Epidermal melanocyte (primary cell): ENCODE measurements at regions not wholly inside any gene's neighbourhood (a gene's known extent, or its start where the extent isn't known, plus 50 kb on each side); places are given as distances from the start of the nearest gene placed in this dataset.
"Not testable (repeated sequence)": the region's sequence is repeated elsewhere in the genome, so short reads cannot be mapped to it uniquely, and the experiment has no call there.

Experiments
- DNase-seq: peaks from one replicate; pipeline ENCODE4 v3.0.0; 2011; ENCODE audit warnings: low spot score; ENCODE audit not compliant: insufficient read length

DNA sequence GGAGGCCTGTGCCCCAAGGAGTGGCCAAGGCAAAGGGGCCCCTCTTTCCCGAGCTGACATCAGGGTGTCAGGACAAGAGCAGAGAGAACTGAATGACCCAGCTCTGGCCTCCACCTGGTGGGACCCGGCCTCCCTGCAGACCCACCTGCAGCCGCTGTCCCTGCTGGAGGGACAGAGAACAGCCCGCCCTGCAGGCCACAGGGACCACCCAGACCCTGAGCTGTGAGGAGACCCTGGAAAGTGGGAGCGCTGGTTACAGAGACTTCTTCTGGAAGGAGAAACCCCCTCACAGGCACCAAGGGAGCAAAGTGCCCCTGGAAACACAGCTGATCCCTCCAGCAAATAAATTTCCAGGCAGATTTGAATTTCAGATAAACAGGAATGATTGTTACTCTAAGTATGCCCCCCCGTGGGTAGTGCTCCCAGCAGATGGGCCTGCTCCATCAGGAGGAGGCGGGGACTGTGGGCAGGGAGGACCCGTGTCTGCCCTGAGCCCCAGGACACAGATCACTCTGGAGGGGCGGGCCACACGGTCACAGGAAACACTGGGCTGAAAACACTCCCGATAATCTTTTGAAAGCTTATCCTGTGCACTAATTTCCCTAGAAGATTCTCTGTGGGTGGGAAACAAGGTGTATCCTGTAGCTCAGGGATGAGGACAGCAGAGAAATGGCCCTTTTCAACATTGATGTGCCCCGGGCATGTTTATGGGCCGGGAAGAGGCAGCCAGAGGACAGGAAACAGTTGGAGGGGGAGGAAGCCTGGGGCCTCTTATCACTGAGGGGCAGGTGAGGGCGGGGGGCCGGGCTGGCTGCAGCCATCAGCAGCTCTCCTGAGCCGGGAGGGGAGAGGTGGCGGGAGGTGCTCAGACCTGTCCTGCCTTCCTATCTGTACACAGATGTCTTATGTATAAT, 276.0 kb downstream of the ADGRD1 start:
- no peak for DNase-seq

DNA sequence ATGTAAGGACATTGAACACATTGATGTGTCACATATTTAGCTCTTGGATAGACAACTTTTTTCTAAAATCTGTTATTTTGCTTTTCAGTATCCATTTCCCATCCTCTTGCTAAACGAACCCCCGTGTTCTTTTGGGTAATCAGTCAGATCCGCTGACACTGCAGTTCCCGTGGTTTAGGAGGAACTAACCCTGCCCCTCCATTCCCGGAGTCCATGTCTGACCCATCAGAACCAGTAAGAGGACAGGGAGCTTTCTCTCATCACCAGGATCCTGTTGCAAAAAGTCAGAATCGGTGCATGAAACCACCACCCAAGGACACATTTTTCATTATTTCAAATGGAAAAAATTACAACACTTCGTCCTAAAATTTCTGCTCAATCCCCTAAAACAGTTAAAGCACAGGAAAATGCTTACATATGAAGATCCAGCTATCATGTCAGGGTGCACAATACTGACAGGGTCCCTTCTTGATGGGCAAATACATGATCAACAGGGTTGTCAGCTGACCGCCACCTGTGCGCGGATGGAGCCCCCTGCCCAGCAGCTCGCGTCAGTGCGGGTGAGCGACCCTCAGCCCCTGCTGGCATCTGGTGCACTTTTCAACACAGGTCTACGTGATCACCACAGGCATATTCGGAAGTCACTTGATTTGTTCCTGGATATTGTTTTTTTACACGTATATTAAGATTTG, 276.8 kb downstream of the ADGRD1 start:
- no peak for DNase-seq

GRCh38 chr12:131231032-131231980, 277.6 kb downstream of the ADGRD1 start:
- DNase-seq: no peak

DNA sequence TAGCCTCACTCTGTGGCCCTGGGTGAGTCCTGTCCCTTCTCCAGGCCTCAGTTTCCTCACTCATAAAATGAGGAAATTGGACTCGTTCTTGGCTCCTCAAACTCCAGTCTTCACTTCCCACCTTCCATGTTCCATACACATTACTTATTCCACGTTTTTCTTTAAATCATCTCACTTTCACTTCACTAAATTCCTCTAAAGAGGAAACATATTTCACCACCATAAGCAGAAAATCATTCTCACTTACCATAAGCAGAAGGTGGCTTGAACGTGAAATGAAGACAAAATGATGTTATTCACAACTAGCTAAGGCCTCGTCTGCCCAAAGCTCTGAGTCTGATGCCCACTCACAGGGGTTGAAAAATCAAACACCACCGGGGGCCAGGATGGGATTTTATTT, 278.3 kb downstream of the ADGRD1 start:
- no peak for DNase-seq

DNA sequence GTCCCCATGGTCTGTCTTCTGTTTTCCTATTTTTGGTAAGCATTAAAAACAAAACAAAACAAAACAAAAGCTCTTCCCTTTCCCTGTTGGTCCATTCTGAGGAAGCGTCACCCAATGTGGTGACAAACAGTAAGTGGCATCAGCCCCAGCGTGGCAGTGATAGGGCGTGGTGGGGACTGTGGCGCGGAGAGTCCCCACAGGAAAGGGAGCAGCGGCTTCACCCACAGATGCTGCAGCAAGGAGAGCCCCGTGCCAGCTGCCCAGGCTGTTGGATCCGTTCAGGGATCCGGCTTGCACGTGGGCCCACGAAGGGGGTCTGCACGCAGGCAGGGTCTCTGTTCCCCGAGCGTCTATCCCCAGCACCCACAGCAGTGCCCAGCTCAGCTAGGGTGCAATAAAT, 279.2 kb downstream of the ADGRD1 start:
- DNase-seq: not testable (repeated sequence)

DNA sequence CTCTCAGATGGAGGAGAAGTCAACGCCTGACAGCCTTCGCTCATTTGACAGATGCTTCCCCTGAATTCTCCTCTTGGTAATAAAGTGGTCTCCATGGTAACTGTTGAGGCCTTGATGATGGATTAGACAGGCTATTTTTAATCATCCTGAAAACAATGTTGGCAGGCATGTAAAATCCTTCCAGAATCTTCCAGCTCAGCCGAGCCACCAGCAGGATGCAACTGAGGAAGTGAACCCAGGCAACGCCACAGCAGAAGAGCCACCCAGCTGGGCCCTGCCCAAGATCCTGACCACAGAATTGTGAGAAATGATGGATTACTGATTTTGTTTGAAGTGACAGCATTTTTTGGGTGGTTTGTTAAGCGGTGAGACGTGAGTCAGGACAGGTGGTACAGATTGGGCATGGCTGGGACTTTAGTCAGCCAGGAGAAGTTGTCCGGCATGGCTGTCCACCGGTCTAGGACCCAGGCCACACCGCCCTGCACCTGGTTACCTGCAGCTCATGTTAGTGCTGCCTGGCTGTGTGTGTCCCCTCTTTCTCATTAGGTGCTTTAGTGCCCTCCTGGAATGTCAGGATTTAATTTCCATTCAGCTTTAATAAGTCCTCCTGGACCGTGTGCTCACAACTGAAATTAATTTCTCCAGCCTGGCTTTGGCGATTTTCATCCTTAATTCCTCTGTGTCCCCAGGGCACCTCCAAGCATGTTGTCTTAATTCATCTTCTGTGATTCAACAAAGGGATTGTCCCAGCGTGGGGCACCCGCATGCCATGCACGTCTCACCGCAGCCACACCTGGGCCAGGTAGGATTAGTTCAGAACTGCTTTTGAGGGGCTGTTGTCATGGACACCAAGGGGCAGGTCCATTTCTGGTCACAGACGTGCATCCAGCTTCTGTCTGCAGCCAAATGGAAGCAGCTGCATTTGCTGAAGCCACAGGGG, 280.4 kb downstream of the ADGRD1 start:
- not testable (repeated sequence) for DNase-seq

DNA sequence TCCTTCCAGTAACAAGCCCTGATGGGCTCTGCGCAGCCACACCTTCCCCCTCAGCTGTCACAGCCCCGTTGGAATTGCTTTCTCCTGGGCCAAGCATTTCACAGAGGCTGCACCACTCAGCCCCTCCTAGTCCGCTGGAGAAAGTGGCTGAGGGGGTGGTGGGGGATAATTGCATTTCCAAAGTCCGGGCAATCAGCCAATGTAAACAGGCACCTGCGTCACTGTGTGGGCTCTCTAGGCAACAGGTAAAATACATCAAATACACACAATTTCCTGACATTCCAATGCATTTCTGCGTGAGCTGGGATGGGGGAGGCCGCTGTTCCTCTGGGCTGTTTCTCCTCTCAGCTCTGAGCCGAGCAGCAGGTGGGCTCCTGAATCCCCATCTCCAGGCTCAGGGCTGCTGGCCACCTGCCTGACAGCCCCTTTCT, 281.1 kb downstream of the ADGRD1 start:
- not testable (repeated sequence) for DNase-seq

DNA sequence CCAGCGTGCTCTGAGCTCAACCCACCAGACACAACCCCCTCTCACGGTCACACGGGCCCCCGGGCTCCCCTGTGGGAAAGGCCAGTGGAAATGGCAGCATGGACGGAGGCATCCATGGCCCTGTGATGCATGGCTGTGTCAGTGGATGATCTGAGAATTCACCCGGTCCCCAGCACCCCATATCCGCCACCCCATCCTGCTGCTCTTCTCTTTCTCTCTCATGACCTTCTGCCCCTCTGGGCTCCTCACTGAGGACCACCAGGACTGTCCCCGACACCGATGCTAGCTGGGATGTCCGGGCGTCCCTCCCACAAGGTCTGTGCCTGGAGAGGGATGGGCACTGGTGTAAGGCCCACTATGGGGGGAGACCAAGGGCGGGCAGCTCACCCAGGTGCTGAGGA, 282.2 kb downstream of the ADGRD1 start:
- no peak for DNase-seq

GRCh38 chr12:131239384-131240094, 285.8 kb downstream of the ADGRD1 start:
- DNase-seq: no peak

GRCh38 chr12:131241517-131241916, 287.8 kb downstream of the ADGRD1 start:
- no peak for DNase-seq

DNA sequence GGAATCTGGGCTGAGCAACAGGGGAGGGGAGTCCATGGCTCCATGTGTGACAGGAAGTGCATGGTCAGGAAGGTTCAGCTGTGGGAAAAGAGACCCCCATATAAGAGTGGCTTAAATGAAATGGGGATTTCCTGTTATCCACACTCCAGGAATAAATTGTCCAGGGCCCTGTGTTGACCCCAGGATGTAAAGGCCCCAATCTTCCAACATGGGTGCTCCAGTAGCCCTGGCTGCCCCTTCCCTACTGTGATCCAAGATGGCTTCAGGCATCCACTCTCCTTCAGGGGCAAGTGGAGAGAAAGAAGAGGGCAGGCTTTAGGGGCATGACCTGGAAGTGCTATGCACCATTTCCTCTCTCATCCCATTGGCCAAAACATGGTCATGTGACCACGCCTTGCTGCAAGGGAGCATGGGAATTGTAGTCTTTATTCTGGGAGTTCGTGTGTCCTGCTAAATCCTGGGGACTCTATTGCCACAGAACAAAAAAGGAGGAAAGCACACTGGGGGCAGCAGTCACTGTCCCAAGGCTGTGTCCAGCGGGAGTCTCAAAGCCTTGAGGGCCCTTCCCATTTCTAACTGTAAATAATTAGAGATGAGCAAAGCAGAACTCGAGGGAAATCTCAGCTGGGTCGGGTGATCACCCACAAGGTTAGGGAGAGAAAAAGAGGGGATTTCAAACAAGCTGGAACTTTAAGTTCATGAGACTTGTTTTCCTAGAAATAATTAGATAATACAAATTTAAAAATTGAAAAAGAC, 289.2 kb downstream of the ADGRD1 start:
- DNase-seq: no peak

GRCh38 chr12:131244157-131244688, 290.5 kb downstream of the ADGRD1 start:
- not testable (repeated sequence) for DNase-seq

- not testable (repeated sequence) for DNase-seq
Observed at GRCh38 chr12:131245161-131245560, 291.5 kb downstream of the ADGRD1 start.

DNA sequence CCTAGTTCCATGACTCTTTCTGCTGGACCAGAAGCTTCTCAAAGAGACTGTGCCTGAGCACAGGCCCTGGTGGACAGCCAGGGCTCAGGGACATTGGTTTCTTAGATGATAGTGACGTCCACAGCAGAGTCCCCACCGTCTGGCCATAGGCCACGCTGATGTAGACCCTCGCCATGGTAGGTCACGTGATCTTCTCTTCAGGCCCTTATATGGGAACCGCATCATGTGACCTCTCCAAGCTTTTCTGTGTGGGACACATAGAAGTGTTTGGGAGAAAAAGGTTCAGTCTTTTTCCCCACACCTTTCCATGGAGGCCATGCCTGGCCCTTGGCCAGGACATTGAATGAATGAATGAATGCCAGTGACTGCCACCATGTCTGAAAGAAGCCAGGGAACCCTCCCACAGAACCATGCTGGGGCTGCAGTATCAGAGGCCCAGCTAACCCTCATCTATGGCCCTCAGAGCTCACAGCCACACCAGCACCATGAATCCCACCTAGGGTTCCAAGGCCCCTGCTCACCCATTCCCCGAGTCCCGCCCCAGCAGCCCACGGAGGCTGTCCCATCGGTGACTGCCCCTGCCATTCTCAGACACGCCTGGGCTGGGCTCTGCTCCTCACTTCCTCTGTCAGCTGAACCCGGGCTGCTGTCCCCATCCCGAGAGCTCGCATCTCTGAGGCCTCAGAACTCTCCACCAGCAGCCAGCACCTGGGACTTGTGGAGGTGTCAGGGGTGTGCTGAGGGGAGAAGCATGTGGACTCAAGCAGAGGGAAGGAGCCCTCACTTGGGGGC, 292.1 kb downstream of the ADGRD1 start:
- no peak for DNase-seq

- not testable (repeated sequence) for DNase-seq
Observed at GRCh38 chr12:131247026-131247725, 293.5 kb downstream of the ADGRD1 start.

DNA sequence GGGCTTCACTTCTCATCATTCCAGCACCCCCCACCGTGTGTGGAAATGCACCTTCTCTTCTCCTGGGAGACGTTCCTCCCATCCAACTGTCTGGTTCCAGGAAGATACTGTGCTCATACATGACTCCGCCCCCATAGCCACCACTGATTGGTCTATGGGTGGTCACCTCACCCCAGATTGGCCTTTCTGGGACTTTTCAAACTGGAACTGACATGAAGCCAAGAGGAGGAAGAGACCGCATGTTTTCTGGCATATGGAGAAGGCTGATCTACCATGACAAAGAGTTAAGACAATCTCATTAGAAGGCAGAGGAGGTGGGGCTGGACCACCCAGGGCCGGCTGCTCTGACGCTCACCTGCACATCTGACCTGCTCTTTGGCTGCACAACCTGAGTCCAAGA, 294.2 kb downstream of the ADGRD1 start:
- not testable (repeated sequence) for DNase-seq
